MM.1S (cell line): ENCODE measurements at regions not wholly inside any gene's neighbourhood (a gene's known extent, or its start where the extent isn't known, plus 50 kb on each side); places are given as distances from the start of the nearest gene placed in this dataset.
"Not testable (repeated sequence)": the region's sequence is repeated elsewhere in the genome, so short reads cannot be mapped to it uniquely, and the experiment has no call there.

Source experiments
- DNase-seq: peaks from one replicate; pipeline ENCODE4 v3.0.0-alpha.2; 2015
- H2AFZ ChIP-seq: fragments of 300-600 bp; sonication (generic); 2 replicates; pipeline ENCODE4 v1.6.0; 2016; ENCODE audit warnings: antibody characterized with exemption, low read length
- H3F3A ChIP-seq: fragments of 300-600 bp; sonication (generic); 2 replicates; pipeline ENCODE4 v1.6.1; 2016; ENCODE audit warnings: mild to moderate bottlenecking, antibody characterized with exemption, low read length, moderate library complexity, mixed read lengths; ENCODE audit not compliant: insufficient read depth
- H3K27ac ChIP-seq: fragments of 300-600 bp; sonication (generic); 2 replicates; pipeline ENCODE4 v1.5.1; 2016; ENCODE audit warnings: mild to moderate bottlenecking, low read length
- H3K27me3 ChIP-seq: fragments of 300-600 bp; sonication (generic); replicated peaks from 2 replicates; pipeline ENCODE4 v1.6.0; 2016; ENCODE audit warnings: low read length; ENCODE audit not compliant: insufficient read depth
- H3K36me3 ChIP-seq: fragments of 300-600 bp; sonication (generic); replicated peaks from 2 replicates; pipeline ENCODE4 v1.6.1; 2016; ENCODE audit warnings: mild to moderate bottlenecking, low read length, mixed read lengths; ENCODE audit not compliant: insufficient read depth
- H3K4me1 ChIP-seq: fragments of 300-600 bp; sonication (generic); 2 replicates; pipeline ENCODE4 v1.6.1; 2016; ENCODE audit warnings: low read length, mixed read lengths
- H3K4me2 ChIP-seq: fragments of 300-600 bp; sonication (generic); 2 replicates; pipeline ENCODE4 v1.6.0; 2016; ENCODE audit warnings: low read depth, low read length
- H3K4me3 ChIP-seq: fragments of 300-600 bp; sonication (generic); 2 replicates; pipeline ENCODE4 v1.5.1; 2016; ENCODE audit warnings: low read length, mixed read lengths
- H3K79me2 ChIP-seq: fragments of 300-600 bp; sonication (generic); 2 replicates; pipeline ENCODE4 v1.6.1; 2016; ENCODE audit warnings: mixed run types, low read length, mixed read lengths
- H3K9ac ChIP-seq: fragments of 300-600 bp; sonication (generic); 2 replicates; pipeline ENCODE4 v1.6.1; 2016; ENCODE audit warnings: low read length, mixed read lengths
- H3K9me2 ChIP-seq: fragments of 300-600 bp; sonication (generic); replicated peaks from 2 replicates; pipeline ENCODE4 v1.6.1; 2016; ENCODE audit warnings: mild to moderate bottlenecking, low read length, mixed read lengths; ENCODE audit not compliant: insufficient read depth
- H3K9me3 ChIP-seq: fragments of 300-600 bp; sonication (generic); replicated peaks from 2 replicates; pipeline ENCODE4 v1.6.1; 2016; ENCODE audit warnings: mild to moderate bottlenecking, low read length, mixed read lengths; ENCODE audit not compliant: insufficient read depth
- H4K20me1 ChIP-seq: fragments of 300-600 bp; sonication (generic); 2 replicates; pipeline ENCODE4 v1.6.1; 2016; ENCODE audit warnings: mild to moderate bottlenecking, low read length, moderate library complexity, mixed read lengths; ENCODE audit not compliant: insufficient read depth
- CTCF ChIP-seq: fragments of 300-600 bp; sonication (generic); IDR thresholded peaks from 2 replicates; pipeline ENCODE4 v1.5.1; 2016; ENCODE audit warnings: antibody characterized with exemption, low read length, mixed read lengths
- EZH2 ChIP-seq: fragments of 300-600 bp; sonication (generic); optimal IDR thresholded peaks from 2 replicates; pipeline ENCODE3; 2017; ENCODE audit warnings: low read depth, mild to moderate bottlenecking, antibody characterized with exemption, low read length, mixed read lengths
- EZH2phosphoT487 ChIP-seq: fragments of 300-600 bp; sonication (generic); IDR thresholded peaks from 2 replicates; pipeline ENCODE4 v1.6.1; 2018; ENCODE audit warnings: antibody characterized with exemption, low read length

- Histone ChIP-seq H3K4me1 (no peaks in the 10 kb centered on the region), H3K9me2 (no peaks in the 10 kb centered on the region), H3K27me3 (no peaks in the 10 kb centered on the region), H3K9me3 (no peaks in the 10 kb centered on the region), H3F3A (no peaks in the 10 kb centered on the region), H3K27ac (no peak overlapping the region), H3K4me3 (no peak overlapping the region), H3K9ac (no peak overlapping the region), H2AFZ (no peak overlapping the region), H3K4me2 (no peak overlapping the region), H3K79me2 (no peaks in the 10 kb centered on the region), H4K20me1 (no peaks in the 10 kb centered on the region), H3K36me3 (no peaks in the 10 kb centered on the region)
- TF ChIP-seq EZH2phosphoT487, result no peak
- no peak for TF ChIP-seq CTCF
- TF ChIP-seq EZH2, result no peak
- DNase-seq, result no peak
Measured at GRCh38 chr12:127832172-127832571, 434.8 kb upstream of the TMEM132C start.

GRCh38 chr12:127836802-127837201 is 430.2 kb upstream of the TMEM132C start:
- not testable (repeated sequence) for H3K36me3 ChIP-seq, H3K4me3 ChIP-seq, H3F3A ChIP-seq, H3K79me2 ChIP-seq, H3K9me3 ChIP-seq, H3K4me2 ChIP-seq, H3K9me2 ChIP-seq, H3K4me1 ChIP-seq, H3K9ac ChIP-seq, DNase-seq, H2AFZ ChIP-seq, H4K20me1 ChIP-seq, H3K27ac ChIP-seq, H3K27me3 ChIP-seq

GRCh38 chr12:127857661-127858060 is 409.3 kb upstream of the TMEM132C start:
- TF ChIP-seq CTCF, result no peak
- no peak for TF ChIP-seq EZH2
- TF ChIP-seq EZH2phosphoT487, result no peak
- no peaks in the 10 kb centered on the region for H3K79me2 ChIP-seq
- no peak overlapping the region for H3K27ac ChIP-seq
- DNase-seq, result no peak
- H3K4me1 ChIP-seq, result no peaks in the 10 kb centered on the region
- H2AFZ ChIP-seq, result no peak overlapping the region
- no peak overlapping the region for H3K9ac ChIP-seq
- no peaks in the 10 kb centered on the region for H3F3A ChIP-seq
- H4K20me1 ChIP-seq, result no peaks in the 10 kb centered on the region
- H3K4me3 ChIP-seq, result no peak overlapping the region
- no peaks in the 10 kb centered on the region for H3K9me2 ChIP-seq
- no peaks in the 10 kb centered on the region for H3K36me3 ChIP-seq
- H3K9me3 ChIP-seq, result no peaks in the 10 kb centered on the region
- no peak overlapping the region for H3K4me2 ChIP-seq
- H3K27me3 ChIP-seq, result no peaks in the 10 kb centered on the region

GRCh38 chr12:127860536-127860935 is 406.4 kb upstream of the TMEM132C start:
- H3K79me2 ChIP-seq, result no peaks in the 10 kb centered on the region
- H3K4me3 ChIP-seq, result no peak overlapping the region
- no peak for DNase-seq
- H3K27ac ChIP-seq, result no peak overlapping the region
- no peaks in the 10 kb centered on the region for H3F3A ChIP-seq
- H2AFZ ChIP-seq, result no peak overlapping the region
- no peaks in the 10 kb centered on the region for H3K9me3 ChIP-seq
- no peaks in the 10 kb centered on the region for H3K9me2 ChIP-seq
- H3K4me1 ChIP-seq, result no peaks in the 10 kb centered on the region
- H3K4me2 ChIP-seq, result no peak overlapping the region
- TF ChIP-seq EZH2phosphoT487 (no peak), CTCF (no peak), EZH2 (no peak)
- no peak overlapping the region for H3K9ac ChIP-seq
- H3K36me3 ChIP-seq, result no peaks in the 10 kb centered on the region
- H3K27me3 ChIP-seq, result no peaks in the 10 kb centered on the region
- no peaks in the 10 kb centered on the region for H4K20me1 ChIP-seq
